Breast epithelium (tissue), 4 donors: ENCODE measurements at regions not wholly inside any gene's neighbourhood (a gene's known extent, or its start where the extent isn't known, plus 50 kb on each side); places are given as distances from the start of the nearest gene placed in this dataset.

Experiments used
- DNase-seq, 2 donors: peaks; one replicate each; pipeline ENCODE4 v3.0.0-alpha.2; 2019; ENCODE audit warnings: low spot score in 2 of 2
- H3K27ac ChIP-seq, 2 donors: fragments of 200-600 bp; sonication (generic) in 1 of 2; one replicate each; pipeline ENCODE4 v1.5.1; 2016 to 2019; ENCODE audit warnings: mild to moderate bottlenecking in 1 of 2
- H3K27me3 ChIP-seq, 2 donors: fragments of 200-600 bp; sonication (generic) in 1 of 2; one replicate each; pipeline versions ENCODE4 v1.5.1 to v1.6.0; 2017 to 2019; ENCODE audit warnings: control low read depth in 1 of 2, mild to moderate bottlenecking in 1 of 2
- H3K36me3 ChIP-seq: fragments of 200-600 bp; one replicate; pipeline ENCODE4 v1.5.1; 2019
- H3K4me1 ChIP-seq, 2 donors: fragments of 200-600 bp; sonication (generic); one replicate each; pipeline ENCODE4 v1.5.1; 2016 to 2019; ENCODE audit warnings: control low read depth in 1 of 2
- H3K4me3 ChIP-seq, 3 donors: fragments of 200-600 bp; sonication (generic); 1 replicate in 2 of 3; 2 replicates in 1 of 3; pipeline ENCODE4 v1.5.1; 2016 to 2019; ENCODE audit warnings: mild to moderate bottlenecking in 3 of 3, moderate library complexity in 2 of 3
- H3K9me3 ChIP-seq, 2 donors: fragments of 200-600 bp; sonication (generic) in 1 of 2; one replicate each; pipeline ENCODE4 v1.5.1; 2016 to 2019; ENCODE audit warnings: control low read depth in 1 of 2
- CTCF ChIP-seq, 3 donors: fragments of 450-650 bp; IDR thresholded peaks; one replicate each; pipeline ENCODE4 v1.5.1; 2016 to 2017; ENCODE audit warnings: antibody characterized with exemption in 3 of 3, mild to moderate bottlenecking in 3 of 3, moderate library complexity in 3 of 3
- POLR2A ChIP-seq: fragments of 450-650 bp; IDR thresholded peaks from one replicate; pipeline ENCODE4 v1.6.1; 2016; ENCODE audit warnings: antibody characterized with exemption, mild to moderate bottlenecking, moderate library complexity
- POLR2AphosphoS5 ChIP-seq, 3 donors: sonication (generic); formaldehyde crosslinking; IDR thresholded peaks; one replicate each; pipeline ENCODE4 v1.6.1; 2017; ENCODE audit warnings: antibody characterized with exemption in 3 of 3
- intact Hi-C: fragments of 100-400 bp; cut with DNase I; formaldehyde crosslinking; loops from one replicate; pipeline ENCODE4 v1.15.1; 2023; ENCODE audit warnings: low total_unique reads

- Histone ChIP-seq H3K36me3 (no peaks in the 10 kb centered on the region), H3K4me3 (no peak overlapping the region), H3K9me3 (no peaks in the 10 kb centered on the region), H3K27me3 (no peaks in the 10 kb centered on the region), H3K27ac (no peak overlapping the region), H3K4me1 (no peaks in the 10 kb centered on the region)
- no peak for TF ChIP-seq POLR2AphosphoS5 (IDR thresholded peaks at IDR 0.05)
- TF ChIP-seq CTCF (IDR thresholded peaks at IDR 0.05): peak; percentile 24 to 73 (median 38)
- no peak for TF ChIP-seq POLR2A
- intact Hi-C loops: no loop called here
- no peak for DNase-seq
Observed at GRCh38 chr12:102702447-102703114, 214.5 kb downstream of the PAH start.

- intact Hi-C loops: no loop called here
- no peak overlapping the region for H3K27ac ChIP-seq
- no peaks in the 10 kb centered on the region for H3K4me1 ChIP-seq
- H3K4me3 ChIP-seq: no peak overlapping the region
- H3K36me3 ChIP-seq: no peaks in the 10 kb centered on the region
- no peaks in the 10 kb centered on the region for H3K27me3 ChIP-seq
- H3K9me3 ChIP-seq: no peaks in the 10 kb centered on the region
- no peak for TF ChIP-seq POLR2AphosphoS5 (IDR thresholded peaks at IDR 0.05)
- no peak for DNase-seq
Observed at GRCh38 chr12:102696045-102696444, 215.7 kb upstream of the IGF1 start.

DNA sequence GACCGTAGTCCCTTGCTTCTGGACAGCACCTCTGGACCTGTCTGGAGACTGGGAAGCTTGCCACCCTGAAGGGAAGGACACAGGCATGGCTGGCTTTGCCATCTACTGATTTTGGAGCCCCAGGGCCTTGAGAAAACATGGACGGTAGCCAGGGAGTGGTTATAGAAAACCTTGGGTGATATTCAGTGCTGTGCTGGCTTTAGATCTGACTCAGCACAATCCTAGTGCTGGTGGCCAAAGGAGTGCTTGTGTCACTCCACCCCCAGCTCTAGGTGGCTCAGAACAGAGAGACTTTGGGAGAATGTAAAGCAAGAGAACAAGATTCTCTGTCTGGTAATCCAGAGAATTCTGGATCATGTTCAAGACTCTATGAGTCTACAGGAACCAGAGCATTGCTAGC, 214.5 kb upstream of the IGF1 start:
- no peaks in the 10 kb centered on the region for H3K4me1 ChIP-seq
- H3K36me3 ChIP-seq: no peaks in the 10 kb centered on the region
- H3K27ac ChIP-seq: no peak overlapping the region
- no peaks in the 10 kb centered on the region for H3K27me3 ChIP-seq
- no peak for DNase-seq
- no peak overlapping the region for H3K4me3 ChIP-seq
- TF ChIP-seq POLR2AphosphoS5 (IDR thresholded peaks at IDR 0.05) (no peak), POLR2A (no peak), CTCF (IDR thresholded peaks at IDR 0.05) (no peak)
- intact Hi-C loops: no loop called here
- H3K9me3 ChIP-seq: no peaks in the 10 kb centered on the region

GRCh38 chr12:102691773-102692555, 211.6 kb upstream of the IGF1 start:
- Histone ChIP-seq H3K4me3 (no peak overlapping the region), H3K4me1 (no peaks in the 10 kb centered on the region), H3K9me3 (no peaks in the 10 kb centered on the region), H3K27me3 (no peaks in the 10 kb centered on the region), H3K27ac (no peak overlapping the region), H3K36me3 (no peaks in the 10 kb centered on the region)
- no peak for DNase-seq
- TF ChIP-seq POLR2AphosphoS5 (IDR thresholded peaks at IDR 0.05) (no peak), POLR2A (no peak), CTCF (IDR thresholded peaks at IDR 0.05) (no peak)
- intact Hi-C loops: no loop called here

DNA sequence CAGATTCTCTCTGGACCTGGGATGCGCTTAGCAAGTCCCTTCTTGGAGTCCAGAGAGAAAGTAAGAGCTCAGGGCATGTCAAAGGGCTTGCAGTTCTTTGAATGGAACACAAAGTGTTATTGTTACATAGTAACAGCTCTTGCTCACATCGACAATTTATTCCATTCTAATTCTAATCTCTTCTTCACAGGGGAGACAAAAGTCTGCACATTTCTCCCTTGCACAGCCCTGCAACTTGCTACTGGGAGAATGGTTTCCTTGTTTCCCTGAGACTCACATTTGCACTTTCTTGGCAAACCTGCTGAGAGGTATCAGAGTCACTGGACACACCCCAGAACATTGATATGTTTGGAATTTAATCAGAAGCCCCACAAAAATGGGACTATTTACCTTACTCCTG, 209.9 kb upstream of the IGF1 start:
- intact Hi-C loops: no loop called here
- no peak overlapping the region for H3K27ac ChIP-seq

More for the DNA sequence above, 209.9 kb upstream of the IGF1 start:
- no peak for DNase-seq
- Histone ChIP-seq H3K4me3 (no peak overlapping the region), H3K9me3 (no peaks in the 10 kb centered on the region), H3K4me1 (no peaks in the 10 kb centered on the region), H3K36me3 (no peaks in the 10 kb centered on the region), H3K27me3 (no peaks in the 10 kb centered on the region)
- TF ChIP-seq POLR2AphosphoS5 (IDR thresholded peaks at IDR 0.05) (no peak), CTCF (IDR thresholded peaks at IDR 0.05) (no peak), POLR2A (no peak)
